Brain pericyte (primary cell): ENCODE measurements at regions not wholly inside any gene's neighbourhood (a gene's known extent, or its start where the extent isn't known, plus 50 kb on each side); places are given as distances from the start of the nearest gene placed in this dataset.
"Not testable (repeated sequence)": the region's sequence is repeated elsewhere in the genome, so short reads cannot be mapped to it uniquely, and the experiment has no call there.

Source experiments
- DNase-seq: peaks from one replicate; pipeline ENCODE4 v3.0.0-alpha.2; 2012; ENCODE audit warnings: low read depth, low spot score

DNA sequence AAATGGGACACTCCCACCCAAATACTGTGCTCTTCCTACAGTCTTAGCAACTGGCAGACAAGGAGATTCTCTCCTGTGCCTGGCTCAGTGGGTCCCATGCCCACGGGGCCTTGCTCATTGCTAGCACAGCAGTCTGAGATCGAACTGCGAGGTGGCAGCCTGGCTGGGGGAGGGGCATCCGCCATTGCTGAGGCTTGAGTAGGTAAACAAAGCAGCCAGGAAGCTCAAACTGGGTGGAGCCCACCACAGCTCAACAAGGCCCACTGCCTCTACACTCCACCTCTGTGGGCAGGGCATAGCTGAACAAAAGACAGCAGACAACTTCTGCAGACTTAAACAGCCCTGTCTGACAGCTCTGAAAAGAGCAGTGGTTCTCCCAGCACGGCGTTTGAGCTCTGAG is 174.8 kb downstream of the COL12A1 start:
- DNase-seq, result not testable (repeated sequence)

DNA sequence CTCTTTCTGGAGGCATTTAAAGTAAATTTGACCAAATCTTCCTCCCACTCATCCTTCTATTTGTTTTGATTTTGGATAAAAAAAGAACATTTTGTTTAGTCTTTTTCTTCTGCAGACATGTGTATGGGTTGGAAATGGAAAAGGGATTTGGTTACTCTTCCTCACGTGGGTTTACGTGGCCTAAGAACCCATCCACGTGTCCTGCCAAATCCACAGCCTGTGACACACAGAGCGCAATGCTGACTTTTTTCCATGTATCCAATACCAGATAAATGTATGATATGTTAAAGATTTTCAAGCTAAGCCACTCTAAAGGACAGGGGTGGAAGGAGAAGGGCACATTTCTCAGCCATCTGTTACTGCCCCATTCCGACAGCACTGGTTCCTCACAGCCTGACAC is 176.5 kb downstream of the COL12A1 start:
- DNase-seq, result no peak

DNA sequence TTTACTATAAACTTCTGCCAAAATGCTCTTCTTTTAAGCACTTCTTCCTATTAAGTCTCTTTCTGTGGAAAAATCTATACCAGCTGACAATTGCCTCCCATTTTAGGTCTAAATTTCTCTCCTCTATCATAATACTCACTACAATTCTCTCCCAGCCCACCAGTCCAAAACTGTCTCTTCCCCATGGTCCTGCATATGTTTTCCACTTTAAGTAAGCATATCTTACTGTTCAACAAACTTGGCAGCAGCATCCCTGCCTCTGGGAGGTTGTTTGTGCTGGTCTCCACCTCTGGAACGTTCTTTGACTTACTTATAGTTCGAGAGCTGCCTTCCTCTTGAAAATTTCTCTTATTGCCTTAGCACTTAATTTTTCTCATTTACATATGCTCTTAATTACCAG is 180.5 kb downstream of the COL12A1 start:
- DNase-seq, result peak; percentile 16

DNA sequence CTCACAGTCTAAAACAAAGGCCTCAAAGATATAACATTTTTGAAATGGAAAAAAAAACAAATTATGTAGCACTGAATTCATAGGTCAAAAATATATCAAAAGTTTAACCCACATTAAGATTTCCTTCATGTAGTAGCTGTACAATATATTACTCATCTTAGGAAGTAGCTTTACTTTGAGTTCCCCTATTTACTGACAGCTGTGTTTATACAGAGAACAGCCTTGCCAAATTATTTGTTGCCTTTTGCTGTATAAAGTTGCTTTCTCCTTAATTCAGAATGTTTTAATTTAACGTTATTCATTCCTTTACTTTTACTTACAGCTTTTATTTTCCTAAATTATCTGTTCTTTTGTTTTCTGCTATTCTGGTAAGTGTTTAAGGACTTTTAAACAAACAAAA is 181.0 kb downstream of the COL12A1 start:
- peak; percentile 18 for DNase-seq

DNA sequence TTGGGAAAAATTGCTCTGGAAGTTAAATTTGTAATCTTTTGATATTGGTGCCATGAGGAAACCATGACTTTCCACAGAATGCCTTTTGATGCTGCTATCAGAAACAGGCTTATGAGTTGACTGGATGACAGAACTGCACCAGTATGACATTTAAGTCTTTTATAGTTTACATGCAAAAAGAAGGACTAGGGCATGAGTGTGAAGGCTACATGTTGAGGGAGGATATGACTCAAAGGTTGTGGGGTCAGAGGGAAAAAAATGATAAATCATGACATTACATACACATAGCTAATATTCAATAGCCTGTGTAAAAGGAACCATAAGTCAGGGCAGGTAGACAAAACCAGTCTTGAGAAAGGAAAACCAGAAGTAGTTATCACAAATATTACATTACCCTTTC is 182.2 kb downstream of the COL12A1 start:
- DNase-seq, result no peak

DNA sequence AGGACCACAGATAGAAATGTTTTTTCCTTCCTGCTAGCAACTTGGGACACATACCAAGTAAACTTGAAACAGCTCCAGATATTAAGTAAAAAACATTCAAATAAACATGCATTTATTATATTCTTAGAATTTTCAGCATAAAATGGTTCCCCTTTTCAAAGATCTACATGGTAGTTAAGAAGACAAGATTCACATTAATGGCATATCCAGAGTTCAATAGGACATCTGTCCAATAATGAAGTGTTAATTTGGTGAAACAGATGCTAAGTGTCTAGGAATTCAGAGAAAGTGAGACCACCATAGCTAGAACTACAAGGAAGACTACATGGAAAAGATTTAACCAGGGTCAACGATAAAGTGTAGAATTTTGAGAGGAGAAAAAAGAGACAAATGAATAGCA is 184.9 kb downstream of the COL12A1 start:
- DNase-seq, result no peak

DNA sequence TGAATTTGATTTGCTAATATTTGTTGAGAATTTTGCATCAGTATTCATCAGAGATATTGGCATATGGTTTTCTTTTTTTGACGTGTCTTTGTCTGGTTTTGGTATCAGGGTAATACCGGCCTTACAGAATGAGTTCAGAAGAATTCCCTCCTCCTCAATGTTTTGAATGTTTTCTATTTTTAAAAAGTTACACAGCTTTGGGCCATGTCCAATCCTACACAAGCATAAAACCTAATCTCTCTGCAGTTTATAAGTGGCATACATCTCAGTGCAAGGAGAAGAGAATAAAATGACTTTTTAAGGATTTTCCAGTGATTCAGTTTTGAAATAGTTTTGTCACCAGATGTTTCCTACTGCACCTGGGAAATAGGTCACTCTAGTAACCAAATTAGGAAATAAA is 185.5 kb downstream of the COL12A1 start:
- DNase-seq, result no peak

DNA sequence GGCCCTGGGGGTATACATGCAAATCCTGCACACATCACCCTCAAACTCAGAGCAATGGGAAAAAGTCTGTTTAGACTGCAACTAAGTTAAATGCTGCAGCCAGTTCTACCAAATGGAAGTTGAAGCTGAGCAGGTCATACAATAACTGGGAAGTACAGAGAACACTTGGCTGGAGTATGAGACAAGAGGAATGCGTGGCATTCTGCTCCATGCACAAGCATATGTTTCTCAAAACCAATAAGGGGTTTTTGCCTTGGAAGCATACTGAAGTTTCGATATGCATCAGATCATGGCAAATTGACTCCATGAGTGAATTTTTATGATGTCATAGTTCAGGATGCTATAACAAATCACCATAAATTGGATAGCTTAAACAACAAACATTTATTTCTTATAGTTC is 193.8 kb downstream of the COL12A1 start:
- no peak for DNase-seq

DNA sequence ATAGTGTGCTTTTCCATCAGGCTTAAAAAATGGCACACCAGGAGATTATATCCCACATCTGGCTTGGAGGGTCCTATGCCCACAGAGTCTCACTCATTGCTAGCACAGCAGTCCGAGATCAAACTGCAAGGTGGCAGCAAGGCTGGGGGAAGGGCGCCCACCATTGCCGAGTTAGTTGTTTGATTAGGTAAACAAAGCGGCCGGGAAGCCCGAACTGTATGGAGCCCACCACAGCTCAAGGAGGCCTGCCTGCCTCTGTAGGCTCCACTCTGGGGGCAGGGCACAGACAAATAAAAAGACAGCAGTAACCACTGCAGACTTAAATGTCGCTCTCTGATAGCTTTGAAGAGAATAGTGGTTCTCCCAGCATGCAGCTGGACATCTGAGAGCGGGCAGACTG is 201.9 kb downstream of the COL12A1 start:
- not testable (repeated sequence) for DNase-seq

DNA sequence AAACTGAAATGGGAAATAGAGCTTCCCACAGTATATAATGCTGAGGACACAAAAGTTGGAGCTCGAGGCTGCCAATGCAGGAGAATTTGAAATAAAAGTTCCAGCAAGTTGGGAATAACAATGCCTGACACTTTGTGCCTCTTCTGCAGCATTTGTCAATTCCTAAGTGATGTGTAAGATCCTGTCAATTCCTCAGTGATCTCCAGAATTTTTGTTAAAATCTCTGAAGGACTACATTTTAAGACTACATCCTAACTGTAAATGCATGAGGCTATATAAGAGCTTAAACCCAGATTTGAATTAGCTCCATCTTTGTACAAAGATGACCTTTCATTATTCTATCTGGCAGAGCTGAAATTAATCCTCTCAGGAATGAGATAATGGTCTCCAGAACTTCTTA is 208.2 kb downstream of the COL12A1 start:
- DNase-seq, result no peak

DNA sequence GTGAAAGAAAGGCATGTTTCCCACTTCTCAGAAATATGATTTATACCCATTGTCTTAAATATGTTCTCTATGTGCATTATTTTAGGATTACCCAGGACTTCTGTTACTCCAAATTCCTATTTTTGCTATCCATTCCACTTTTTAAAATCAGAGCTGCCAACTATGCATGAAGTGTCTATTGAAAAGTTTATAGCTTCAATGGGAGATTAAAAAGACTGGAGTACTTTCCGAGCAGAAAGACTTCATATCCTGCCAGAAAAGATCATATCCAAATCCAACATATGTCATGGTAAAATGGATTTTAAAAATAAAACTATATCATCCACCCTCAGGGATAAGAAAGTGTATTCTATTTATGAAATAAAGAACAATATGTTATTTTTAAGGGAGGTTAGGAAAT is 212.7 kb downstream of the COL12A1 start:
- DNase-seq, result no peak

DNA sequence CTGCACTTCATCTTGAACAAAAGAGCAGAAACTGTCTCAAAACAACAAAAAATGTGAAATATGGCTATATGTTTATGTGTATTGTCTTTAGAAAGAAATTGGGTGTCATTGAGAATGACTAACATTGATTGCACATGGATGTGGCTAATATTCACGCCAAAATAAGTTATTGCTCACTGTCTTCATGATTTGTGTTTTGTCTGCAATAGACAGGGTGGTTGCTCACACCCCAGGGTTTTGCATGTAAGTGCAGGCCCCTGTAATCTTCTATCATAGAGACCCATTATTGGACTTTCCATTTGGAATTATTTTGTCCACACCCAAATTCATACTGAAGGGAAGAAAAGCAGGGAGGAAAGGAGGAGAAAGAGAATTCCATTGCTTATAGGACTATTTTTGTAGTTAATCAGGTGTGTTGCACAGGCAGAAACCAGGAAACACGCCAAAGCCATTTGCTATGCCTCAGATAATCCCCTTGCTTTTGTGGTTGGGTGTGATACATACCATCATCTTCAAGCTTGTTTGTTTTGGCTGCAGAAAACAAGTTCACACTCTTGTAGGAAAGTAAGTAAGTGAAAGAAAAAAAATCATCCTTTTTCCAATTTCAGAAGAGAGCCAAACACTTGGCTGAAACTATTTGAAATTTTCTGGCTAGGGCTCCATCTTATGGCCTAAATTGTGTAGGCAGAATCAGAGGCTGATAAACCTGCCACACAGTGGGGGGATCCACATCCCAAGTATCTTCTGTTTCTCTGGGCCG is 214.1 kb downstream of the COL12A1 start:
- no peak for DNase-seq

DNA sequence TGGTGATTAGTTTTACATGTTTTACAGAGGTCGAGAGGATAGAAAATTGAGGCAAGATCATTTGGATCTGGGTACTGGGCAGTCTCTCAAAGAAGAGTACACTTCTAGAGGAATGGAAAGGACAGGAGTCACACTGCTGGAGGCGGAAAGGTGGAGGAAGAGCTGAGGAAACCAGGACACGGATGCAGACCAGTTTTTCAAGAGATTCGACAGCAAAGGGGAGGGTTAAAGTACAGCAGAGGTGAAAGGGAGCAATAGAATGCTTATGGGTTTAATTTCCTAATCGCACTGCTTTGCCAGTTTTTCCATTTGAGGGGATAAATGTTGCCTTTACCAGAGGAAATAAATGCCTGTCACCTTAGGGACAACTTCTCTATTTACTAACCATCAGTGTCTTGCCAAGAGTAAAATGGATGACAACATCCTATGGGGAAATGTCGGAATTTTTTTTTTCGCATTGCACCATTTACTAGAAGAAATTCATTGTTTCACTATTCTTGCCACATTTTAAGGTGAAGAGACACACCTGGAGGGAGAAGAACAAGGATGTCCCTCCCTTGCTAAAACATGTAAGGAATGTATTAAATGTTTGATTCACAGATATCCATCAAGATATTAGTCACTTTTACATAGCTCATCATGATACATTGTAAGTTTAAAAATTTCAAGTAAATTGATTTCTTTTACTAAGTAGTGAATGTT is 226.6 kb downstream of the COL12A1 start:
- DNase-seq, result no peak

DNA sequence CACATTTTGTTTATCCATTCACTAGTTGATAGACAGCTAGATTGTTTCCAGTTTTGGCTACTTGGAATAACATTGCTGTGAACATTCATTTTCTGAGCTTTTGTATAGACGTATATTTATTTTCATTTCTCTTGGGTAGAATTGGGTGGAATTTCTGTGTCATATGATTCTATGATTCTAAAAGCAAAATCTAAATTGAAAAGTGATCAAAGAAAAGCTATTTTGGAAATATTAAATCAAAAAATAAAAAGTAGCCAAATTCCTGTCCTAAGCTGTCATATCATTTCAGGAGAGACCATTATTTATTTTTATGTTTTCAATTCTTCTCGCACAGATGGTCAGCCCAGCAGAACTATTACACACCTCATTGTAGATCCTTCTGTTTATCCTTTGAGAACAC is 229.2 kb downstream of the COL12A1 start:
- no peak for DNase-seq

DNA sequence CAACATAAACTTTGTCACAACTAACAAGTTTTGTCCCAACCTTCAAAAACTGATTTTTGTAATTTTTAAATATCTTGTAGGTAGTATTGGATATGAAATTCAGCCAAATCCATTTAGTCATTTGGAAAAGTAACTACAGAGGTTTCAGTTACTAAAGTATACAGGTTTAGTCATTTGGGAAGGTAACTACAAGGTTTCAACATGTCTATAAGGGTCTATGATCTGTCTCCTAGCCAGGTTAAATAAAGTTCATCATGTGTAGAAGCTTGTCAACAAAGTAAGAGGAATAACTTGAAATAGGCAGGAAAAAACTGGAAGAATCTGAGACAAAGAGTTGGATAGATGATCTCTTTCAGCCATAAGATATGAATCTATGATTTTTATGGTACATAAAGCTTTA is 229.8 kb downstream of the COL12A1 start:
- DNase-seq, result no peak

DNA sequence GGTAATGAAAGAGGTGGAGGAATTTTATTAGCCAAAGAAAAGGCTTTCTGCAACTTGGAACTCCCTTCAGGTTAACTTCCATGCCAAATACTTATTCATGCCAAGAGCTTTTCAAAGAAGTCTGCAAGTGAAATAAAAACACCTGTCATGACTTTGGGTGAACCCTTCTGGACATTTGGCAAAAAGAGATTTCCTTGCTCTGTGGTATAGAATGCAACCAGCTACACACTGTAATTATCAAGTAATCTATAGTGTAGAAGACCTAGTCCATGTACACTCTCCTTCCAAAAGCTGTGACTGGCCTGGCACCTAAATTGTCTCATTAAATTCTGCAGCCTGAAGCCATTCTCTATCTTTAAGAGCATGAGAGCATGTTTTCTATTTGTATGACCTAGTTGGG is 232.3 kb downstream of the COL12A1 start:
- DNase-seq, result no peak

DNA sequence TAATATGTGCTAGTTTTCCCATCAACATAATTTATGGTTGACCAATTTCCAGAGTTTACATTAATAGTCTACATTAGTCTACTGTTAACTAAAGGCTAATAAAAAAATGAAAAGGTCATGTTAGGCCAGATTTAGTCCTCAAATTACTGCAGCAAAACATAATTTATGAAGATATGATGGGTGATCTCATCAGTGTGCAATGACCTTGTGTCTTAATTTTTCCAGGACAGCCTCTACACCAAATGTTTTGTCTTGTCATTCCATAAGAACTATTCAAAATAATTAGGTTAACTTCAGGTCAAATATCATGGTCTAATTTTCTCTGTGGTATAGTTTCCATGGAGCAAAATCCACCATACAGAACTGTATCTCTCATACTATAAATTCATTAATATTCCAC is 234.2 kb downstream of the COL12A1 start:
- DNase-seq, result no peak

DNA sequence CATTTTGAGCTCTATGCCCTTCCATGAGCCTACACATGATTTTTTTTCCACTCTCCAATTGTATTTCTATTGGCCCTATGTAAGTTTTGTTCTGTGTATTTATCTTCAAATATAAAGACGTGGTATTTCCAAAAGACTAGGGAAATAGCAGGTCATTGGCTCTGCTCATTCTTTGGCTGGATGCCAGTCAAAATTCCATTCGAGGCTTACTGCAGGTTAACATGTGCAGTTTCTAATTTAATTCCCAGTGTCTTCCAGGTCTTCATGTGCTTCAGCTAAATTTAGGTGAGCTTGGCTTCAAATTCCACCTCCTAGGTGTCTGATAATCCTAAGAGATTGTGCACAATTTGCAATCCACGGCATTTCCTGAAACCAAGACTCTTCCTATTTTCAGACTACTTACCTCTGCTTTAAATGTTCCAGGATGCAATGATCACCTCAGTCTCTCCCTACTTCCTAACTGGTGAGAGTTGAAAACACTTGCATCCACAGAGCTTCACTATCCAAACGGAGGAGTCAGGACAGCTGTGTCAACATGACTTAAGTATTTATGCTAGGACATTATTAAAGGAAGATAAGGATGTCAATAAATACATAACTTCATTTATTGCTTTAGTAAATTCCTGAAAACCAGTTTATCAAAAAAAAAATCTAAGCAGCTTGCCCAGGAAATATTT is 236.1 kb downstream of the COL12A1 start:
- peak; percentile 16 for DNase-seq

DNA sequence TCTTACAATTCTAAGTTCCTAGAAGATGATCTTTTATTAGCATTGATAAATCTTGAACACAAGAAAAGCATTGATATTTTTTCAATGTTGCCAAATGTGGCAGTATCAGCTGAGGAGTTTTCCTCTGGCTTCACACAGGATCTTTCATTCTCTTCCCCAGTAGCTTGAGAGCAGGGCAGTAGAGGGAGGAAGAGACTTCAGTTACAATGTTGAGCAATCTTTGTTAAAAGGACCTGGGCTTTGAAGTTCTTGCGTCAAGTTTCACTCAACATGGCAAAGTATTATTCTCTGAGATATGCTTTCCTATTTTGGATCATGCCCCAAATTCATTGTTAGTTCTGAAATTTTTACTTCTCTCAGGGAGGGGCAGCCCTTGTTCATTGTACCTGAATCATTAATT is 238.0 kb downstream of the COL12A1 start:
- DNase-seq, result no peak

DNA sequence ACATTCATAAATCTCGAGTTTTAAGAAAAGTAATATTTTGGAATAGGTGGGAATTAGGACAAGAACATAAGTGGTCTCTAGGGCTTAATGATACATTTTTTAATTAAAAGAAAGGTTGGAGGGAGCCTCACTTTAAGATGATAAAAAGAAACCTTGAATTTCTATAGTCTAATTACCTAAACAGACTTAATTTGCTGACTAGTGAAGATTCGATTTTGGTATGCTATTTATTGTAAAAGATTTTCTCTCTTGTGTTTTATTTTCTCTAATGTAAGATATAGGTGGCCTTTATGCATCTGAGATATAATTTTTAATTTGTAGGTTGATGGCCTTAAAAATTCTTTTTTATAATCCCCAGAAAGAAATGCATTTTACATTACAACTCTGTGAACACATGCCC is 239.1 kb downstream of the COL12A1 start:
- no peak for DNase-seq

DNA sequence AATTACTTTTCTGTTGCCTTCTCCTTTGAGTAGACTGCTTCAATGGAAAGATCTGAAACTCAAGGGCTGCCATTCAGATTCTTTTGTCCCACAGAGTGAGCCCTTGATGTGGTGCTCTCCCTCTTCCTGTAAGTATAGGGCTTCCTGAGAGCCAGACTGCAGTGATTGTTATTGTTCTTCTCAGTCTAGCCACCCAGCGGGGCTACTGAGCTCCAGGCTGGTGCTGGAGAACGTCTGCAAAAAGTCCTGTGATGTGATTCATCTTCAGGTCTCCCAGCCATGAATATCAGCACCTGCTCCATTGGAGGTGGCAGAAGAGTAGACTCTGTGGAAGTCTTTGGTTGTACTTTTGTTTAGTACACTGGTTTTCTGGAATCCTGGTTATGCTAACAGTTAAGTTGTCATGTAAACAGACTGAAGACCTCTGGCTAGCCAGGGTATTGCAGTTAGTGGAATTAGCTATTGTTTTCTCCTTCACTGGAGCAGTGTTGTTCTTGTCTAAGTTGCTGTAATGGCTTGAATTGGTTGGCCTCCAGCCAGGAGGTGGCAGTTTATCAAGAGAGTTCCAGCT is 240.9 kb downstream of the COL12A1 start:
- no peak for DNase-seq
